ENCODE measurements at regions not wholly inside any gene's neighbourhood (a gene's known extent, or its start where the extent isn't known, plus 50 kb on each side); places are given as distances from the start of the nearest gene placed in this dataset.

DNA sequence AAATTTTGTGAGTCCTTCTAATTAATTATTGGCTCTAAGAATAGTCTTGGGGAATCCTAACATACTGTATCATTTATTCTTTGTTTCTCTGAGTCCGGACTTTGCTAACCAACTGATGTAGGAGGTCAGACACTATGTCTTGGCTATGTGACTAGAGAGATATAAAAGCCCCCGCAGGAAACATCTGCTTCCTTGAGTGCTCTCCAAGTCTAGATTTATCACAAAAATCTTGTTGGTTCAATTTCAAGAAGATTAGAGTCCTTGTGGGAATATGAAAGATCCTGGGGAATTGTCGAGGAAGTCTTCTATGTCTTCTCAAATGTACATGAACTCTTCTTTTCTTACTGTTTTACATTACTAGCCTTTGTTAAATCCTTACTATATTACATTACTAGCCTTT, 1712.5 kb downstream of the NCAM2 start:
- TF ChIP-seq CTCF (IDR thresholded peaks at IDR 0.05; ENCODE audit: low read depth, low read length) = no peak
- no peak overlapping the region for H3K4me3 ChIP-seq (ENCODE audit: low read depth, low read length)
- in situ Hi-C loops (cut with HindIII; ENCODE audit: low sequenced_read_pairs) = no loop called here
- no peak for DNase-seq (ENCODE audit: low read depth, low spot score)

- no peak for DNase-seq (ENCODE audit: low read depth, low spot score)
- in situ Hi-C loops (cut with HindIII; ENCODE audit: low sequenced_read_pairs) = no loop called here
Observed at GRCh38 chr21:22711636-22712035, 1713.4 kb downstream of the NCAM2 start.

DNA sequence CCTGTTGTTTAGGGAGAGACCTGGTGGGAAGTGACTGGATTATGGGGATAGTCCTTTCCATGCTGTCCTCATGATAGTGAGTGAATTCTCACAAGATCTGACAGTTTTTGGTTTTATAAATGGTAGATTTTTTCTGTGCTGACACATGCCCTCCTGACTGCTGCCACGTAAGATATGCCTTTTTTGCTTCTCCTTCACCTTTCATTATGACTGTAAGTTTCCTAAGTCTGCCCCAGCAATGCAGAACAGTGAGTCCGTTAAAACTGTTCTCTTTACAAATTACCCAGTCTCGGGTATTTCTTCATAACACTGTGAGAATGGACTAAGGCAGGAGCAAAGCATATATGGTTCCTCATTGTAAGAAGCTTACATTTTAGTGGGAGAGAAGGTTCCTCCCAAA, 1727.2 kb downstream of the NCAM2 start:
- DNase-seq (ENCODE audit: low read depth, low spot score) = no peak
- H3K4me3 ChIP-seq (ENCODE audit: low read depth, low read length) = no peak overlapping the region
- in situ Hi-C loops (cut with HindIII; ENCODE audit: low sequenced_read_pairs) = no loop called here
- TF ChIP-seq CTCF (IDR thresholded peaks at IDR 0.05; ENCODE audit: low read depth, low read length) = no peak

More at GRCh38 chr21:22711636-22712035, 1713.4 kb downstream of the NCAM2 start:
- no peak for TF ChIP-seq CTCF (IDR thresholded peaks at IDR 0.05; ENCODE audit: low read depth, low read length)
- no peak overlapping the region for H3K4me3 ChIP-seq (ENCODE audit: low read depth, low read length)

DNA sequence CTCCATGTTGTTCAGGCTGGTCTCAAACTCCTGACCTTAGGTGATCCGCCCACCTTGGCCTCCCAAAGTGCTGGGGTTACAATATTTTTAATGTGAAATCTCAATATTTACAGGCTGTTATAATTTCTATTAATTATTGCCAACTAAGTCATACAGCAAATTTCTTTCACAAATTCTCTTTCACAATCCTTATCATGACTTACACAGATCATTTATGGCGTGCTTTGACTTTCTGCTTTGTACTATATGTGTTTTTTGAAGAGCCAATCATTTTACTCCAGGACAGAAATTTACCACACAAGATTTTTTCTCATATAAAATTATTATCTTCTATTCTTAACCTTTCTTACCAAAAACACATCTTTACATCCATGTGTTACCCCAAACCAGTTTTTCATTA, 1729.9 kb downstream of the NCAM2 start:
- H3K4me3 ChIP-seq (ENCODE audit: low read depth, low read length) = no peak overlapping the region
- no peak for TF ChIP-seq CTCF (IDR thresholded peaks at IDR 0.05; ENCODE audit: low read depth, low read length)
- no peak for DNase-seq (ENCODE audit: low read depth, low spot score)
- in situ Hi-C loops (cut with HindIII; ENCODE audit: low sequenced_read_pairs) = no loop called here

DNA sequence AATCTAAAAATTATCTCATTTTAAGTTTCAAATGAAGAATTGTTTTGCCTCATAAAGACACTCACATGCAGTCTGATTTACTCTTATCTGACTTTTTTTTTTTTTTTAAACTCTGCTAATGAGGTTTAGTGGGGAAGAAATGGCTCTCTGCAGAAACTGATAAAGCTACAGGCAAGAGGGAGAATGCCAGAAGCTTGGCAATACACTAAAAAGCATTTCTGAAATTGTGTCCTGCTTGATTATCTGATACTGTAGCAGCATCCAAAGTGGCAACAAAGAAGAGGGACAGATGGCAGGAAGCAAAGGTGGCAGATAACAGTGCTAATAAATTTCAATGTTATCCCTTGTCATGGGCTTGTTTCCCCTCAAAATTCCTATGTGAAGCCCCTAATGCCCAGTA, 1744.9 kb downstream of the NCAM2 start:
- no peak for DNase-seq (ENCODE audit: low read depth, low spot score)
- no peak overlapping the region for H3K4me3 ChIP-seq (ENCODE audit: low read depth, low read length)
- TF ChIP-seq CTCF (IDR thresholded peaks at IDR 0.05; ENCODE audit: low read depth, low read length) = no peak
- in situ Hi-C loops (cut with HindIII; ENCODE audit: low sequenced_read_pairs) = no loop called here

GRCh38 chr21:22754746-22755145, 1756.5 kb downstream of the NCAM2 start:
- TF ChIP-seq CTCF (IDR thresholded peaks at IDR 0.05; ENCODE audit: low read depth, low read length) = no peak
- H3K4me3 ChIP-seq (ENCODE audit: low read depth, low read length) = no peak overlapping the region
- in situ Hi-C loops (cut with HindIII; ENCODE audit: low sequenced_read_pairs) = no loop called here
- no peak for DNase-seq (ENCODE audit: low read depth, low spot score)

- in situ Hi-C loops (cut with HindIII; ENCODE audit: low sequenced_read_pairs) = no loop called here
- DNase-seq (ENCODE audit: low read depth, low spot score) = peak; percentile 0
- TF ChIP-seq CTCF (IDR thresholded peaks at IDR 0.05; ENCODE audit: low read depth, low read length) = no peak
- no peak overlapping the region for H3K4me3 ChIP-seq (ENCODE audit: low read depth, low read length)
Observed at GRCh38 chr21:22758478-22758877, 1760.3 kb downstream of the NCAM2 start.
